Inflammatory macrophage treated with lipopolysaccharide for 1 hour (primary cell): ENCODE measurements at regions not wholly inside any gene's neighbourhood (a gene's known extent, or its start where the extent isn't known, plus 50 kb on each side); places are given as distances from the start of the nearest gene placed in this dataset.

Experiments used
- DNase-seq, 2 donors: peaks; one replicate each; pipeline ENCODE4 v3.0.0-alpha.2; 2020 to 2022

GRCh38 chr18:54020156-54020745 lies 204.2 kb downstream of the MBD2 start:
- no peak for DNase-seq

- no peak for DNase-seq
These were observed 204.8 kb downstream of the MBD2 start for GRCh38 chr18:54019641-54020040.

GRCh38 chr18:54013452-54013851 lies 211.0 kb downstream of the MBD2 start:
- no peak for DNase-seq

- no peak for DNase-seq
These were observed 219.6 kb downstream of the MBD2 start for GRCh38 chr18:54004828-54005227.

GRCh38 chr18:54003195-54003594 lies 221.3 kb downstream of the MBD2 start:
- no peak for DNase-seq

DNA sequence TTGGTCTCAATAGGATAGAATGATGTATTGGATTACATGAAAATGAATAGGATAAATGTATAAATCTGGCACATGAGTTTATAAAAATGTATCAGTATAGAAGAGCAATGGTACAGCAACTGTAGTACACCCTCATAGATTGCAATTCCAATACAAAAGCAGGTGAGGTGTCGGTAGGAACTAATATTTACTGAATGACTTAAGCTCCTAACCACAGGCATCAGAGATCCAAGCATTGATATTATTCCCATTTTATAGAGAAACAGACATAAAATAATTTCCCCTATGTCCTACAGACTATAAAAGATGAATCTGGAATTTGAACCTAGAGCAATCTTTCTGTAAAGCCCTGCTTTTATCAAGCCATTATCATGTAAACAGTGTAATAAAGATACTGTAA lies 227.4 kb downstream of the MBD2 start:
- no peak for DNase-seq

GRCh38 chr18:53994016-53994415 lies 230.5 kb downstream of the MBD2 start:
- no peak for DNase-seq

- DNase-seq: no peak
These were observed 232.7 kb downstream of the MBD2 start for GRCh38 chr18:53991805-53992204.

GRCh38 chr18:53991202-53991601 lies 233.3 kb downstream of the MBD2 start:
- DNase-seq: no peak

DNA sequence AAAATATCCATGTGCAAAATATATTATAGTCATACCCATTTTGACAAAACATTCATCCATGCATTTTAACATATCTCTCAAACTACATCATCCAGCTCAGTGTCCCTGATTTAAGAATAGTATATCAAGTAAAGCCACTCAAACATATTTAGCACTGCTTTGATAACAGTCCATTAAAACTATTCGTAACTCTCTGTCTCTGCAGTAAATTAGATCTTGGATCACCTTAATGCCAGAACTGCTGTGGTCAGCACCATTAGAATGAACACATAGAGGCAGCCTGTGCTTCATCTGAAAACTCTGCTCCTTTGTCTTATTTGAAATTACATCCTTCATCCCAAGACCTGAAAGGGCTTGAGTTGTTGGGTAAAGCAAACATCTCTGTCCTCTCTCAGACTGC lies 234.0 kb downstream of the MBD2 start:
- DNase-seq: no peak

- DNase-seq: no peak
These were observed 240.4 kb downstream of the MBD2 start for GRCh38 chr18:53984021-53984420.

- DNase-seq: no peak
These were observed 253.1 kb downstream of the MBD2 start for GRCh38 chr18:53971331-53971730.

DNA sequence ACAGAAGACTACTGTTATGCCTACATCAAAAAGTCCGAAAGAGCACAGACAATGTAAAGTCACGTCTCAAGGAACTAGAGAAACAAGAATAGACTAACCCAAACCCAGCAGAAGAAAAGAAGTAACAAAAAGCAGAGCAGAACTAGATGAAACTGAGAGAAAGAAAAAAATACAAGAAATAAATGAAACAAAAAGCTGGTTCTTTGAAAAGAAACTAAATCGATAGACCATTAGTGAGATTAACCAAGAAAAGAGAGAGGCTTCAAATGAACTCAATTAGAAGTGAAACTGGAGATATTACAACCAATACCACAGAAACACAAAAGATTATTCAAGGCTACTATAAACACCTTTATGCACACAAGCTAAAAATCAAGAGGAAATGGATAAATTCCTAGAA lies 271.8 kb downstream of the MBD2 start:
- no peak for DNase-seq

DNA sequence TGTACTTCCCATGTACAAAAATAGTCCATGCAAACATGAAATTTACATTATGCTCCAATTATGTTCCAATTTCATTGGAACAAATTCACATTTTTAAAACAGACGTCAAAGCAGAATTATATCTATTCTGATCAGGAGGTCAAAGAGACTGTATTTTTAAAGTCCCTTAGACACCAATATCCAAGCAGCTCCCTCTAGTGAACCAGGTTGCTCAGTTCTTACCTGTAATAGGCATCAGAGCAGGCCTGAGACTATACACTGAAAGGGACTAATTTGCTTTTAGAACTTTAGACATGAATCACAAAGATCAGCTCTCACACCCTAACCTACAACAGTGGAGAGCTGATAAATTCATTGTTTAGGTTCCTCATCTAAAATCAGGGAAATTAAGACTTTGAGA lies 273.9 kb downstream of the MBD2 start:
- DNase-seq: no peak

GRCh38 chr18:53948991-53949390 lies 275.5 kb downstream of the MBD2 start:
- DNase-seq: no peak

- no peak for DNase-seq
These were observed 277.3 kb downstream of the MBD2 start for GRCh38 chr18:53947092-53947640.

DNA sequence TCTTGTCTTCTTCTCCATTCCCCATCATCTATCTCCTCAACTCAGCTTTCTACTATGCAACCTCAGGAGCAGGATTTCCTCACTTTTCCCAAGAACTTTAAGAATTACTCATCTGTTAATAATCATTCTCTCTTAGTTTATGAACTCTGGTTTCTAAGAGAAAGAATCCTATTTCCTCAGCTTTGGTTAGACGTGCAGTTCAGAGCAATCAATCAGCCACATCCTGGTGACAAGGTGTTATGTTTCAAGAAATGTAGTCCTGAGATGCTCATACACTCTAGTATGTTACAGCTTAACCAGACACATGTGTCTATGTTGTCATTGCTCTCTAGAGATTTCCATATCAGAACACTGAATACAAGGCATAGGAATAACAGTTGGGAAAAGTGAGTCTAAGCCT lies 277.9 kb downstream of the MBD2 start:
- no peak for DNase-seq

DNA sequence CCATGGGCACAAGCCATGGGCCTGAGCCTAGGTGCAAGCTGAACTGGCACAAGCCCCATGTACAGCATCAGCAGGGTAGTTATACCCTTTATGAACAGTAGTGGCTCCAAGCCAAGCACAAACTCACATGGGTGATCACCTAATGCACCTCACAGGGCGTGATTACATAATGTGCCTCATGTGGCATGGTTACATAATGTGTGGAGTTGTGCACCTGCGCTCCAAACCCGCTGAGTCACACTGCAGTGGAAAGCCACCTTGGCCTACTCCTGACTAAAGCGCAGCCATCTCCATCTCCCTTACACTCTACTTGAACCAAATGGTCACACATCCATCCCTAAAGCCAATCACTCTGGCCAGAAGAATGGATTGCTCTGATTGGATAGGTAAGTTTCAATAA lies 279.7 kb downstream of the MBD2 start:
- no peak for DNase-seq

DNA sequence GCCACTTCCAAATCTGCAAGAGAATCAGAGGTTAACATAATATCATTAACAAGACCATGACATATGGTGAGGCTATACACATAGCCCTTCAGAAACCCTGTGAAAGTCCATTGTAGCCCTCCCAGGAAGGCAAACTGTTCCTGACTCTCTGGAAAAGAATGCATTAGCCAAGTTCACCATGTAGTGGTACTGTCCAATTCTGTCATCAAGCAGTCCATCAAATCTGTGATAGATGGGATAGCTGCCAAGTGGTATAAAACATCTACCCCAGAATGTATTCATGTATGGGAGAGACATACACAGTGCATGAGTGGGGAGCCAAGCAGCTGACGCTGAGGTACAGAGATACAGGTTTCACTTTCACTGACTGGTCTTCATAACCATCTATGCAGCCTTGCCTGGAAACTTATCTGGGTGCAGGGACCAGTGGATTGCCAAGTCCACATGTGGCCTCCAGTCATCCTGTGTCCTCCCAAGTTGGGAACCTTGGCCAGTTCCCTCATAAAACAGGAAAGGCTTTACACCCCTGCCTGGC lies 281.1 kb downstream of the MBD2 start:
- DNase-seq: no peak

- DNase-seq: no peak
These were observed 282.7 kb downstream of the MBD2 start for GRCh38 chr18:53941601-53942338.

DNA sequence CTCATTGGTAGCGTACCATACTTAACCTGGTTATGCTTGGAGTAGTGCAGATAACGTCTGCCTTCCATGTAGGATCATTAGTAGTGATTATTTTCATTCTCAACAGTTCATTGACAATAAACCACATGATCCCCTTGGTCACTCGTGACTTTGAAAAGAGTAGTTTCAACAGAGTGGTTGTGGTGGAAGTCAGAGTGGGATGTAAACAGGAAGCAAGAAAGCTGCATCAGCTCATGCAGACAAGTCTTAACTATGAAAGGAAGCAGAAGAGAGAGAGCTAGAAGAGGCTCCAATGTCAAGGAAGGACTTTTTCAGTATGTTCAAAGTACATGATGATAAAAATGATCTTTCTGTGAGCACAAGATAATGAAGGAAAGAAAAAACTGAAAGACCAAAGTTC lies 287.4 kb downstream of the MBD2 start:
- no peak for DNase-seq

DNA sequence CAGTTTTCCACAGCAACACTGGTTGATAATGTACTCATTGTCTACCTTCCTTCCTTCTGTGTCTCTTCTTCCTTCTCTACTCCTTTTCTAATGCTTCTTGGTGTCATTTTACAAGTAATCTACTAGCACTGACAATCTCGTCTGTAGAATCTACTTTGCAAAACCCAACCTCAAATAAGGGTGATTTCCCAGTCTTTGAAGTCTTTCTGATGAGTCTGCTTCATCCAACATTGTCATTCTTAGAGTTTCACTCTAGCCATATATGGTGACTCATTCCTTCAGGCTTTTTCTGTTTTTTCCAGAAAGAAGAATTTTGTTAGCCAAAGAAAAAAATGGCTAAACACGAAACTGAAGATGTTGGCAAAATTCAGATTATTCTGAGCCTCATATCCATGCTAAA lies 288.7 kb downstream of the MBD2 start:
- DNase-seq: no peak

DNA sequence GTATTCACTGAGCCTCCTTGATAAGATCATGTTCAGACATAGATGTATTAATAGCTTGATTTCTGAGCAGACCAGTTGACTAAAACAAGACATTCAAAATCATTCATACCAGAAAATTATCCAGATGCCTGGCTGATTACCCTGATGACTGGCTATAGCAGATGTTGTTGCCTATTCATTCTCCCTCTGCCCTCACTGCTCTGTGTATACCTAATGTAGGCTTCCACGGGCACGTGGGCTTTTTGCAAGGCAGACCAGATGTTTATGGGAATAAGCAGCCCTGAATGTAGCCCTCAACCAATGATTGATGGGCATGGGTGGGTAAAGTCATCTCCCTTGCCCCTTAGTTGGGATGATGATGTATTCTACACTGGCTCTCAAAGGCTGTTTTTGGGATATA lies 289.1 kb downstream of the MBD2 start:
- DNase-seq: no peak

DNA sequence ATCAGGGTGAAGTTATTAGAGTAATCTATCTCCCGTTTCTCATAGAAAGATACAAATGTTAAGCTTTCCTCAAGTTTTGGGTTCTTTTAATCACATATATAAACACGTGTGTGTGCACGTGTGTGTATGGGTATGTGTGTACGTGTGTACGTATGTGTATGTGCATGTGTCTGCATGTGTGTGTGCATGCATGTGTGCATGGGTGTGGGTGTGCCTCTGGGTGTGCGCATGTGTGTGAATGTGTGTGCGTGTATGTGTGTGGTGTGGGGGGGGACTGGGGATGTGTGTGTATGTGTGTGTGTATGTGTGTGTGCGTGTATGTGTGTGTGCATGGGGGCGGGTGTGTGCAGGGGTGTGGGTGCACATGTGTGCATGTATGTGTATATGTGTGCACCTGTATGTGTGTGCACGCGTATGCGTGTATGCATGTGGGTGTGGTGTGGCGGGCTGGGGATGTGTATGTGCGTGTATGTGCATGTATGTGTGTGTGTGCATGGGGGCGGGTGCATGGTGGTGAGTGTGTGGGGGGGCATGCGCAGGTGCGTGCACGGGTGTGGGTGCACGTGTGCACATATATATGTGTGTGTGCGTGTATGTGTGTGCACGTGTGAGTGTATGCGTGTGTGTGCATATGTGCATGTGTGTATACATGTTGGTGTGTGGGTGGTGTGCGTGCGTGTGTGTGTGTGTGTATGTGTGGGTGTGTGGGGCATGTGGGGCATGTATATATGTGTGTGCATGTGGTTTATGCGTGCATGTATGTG lies 304.0 kb downstream of the MBD2 start:
- no peak for DNase-seq
